ENCODE measurements at regions not wholly inside any gene's neighbourhood (a gene's known extent, or its start where the extent isn't known, plus 50 kb on each side); places are given as distances from the start of the nearest gene placed in this dataset.

GRCh38 chr1:199914546-199914945 lies 113.0 kb upstream of the NR5A2 start:
- TF ChIP-seq, protein P1, sequence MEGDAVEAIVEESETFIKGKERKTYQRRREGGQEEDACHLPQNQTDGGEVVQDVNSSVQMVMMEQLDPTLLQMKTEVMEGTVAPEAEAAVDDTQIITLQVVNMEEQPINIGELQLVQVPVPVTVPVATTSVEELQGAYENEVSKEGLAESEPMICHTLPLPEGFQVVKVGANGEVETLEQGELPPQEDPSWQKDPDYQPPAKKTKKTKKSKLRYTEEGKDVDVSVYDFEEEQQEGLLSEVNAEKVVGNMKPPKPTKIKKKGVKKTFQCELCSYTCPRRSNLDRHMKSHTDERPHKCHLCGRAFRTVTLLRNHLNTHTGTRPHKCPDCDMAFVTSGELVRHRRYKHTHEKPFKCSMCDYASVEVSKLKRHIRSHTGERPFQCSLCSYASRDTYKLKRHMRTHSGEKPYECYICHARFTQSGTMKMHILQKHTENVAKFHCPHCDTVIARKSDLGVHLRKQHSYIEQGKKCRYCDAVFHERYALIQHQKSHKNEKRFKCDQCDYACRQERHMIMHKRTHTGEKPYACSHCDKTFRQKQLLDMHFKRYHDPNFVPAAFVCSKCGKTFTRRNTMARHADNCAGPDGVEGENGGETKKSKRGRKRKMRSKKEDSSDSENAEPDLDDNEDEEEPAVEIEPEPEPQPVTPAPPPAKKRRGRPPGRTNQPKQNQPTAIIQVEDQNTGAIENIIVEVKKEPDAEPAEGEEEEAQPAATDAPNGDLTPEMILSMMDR (IDR thresholded peaks at IDR 0.05; ENCODE audit: low read depth, low read length) = no peak
- no peak for TF ChIP-seq EZH2phosphoT487 (IDR thresholded peaks at IDR 0.05; ENCODE audit: low read depth)

All from OCI-LY3 (cell line).